DND-41 (cell line): ENCODE measurements at regions not wholly inside any gene's neighbourhood (a gene's known extent, or its start where the extent isn't known, plus 50 kb on each side); places are given as distances from the start of the nearest gene placed in this dataset.

ENCODE experiments used
- EZH2 ChIP-seq: IDR thresholded peaks from 3 replicates; pipeline ENCODE4 v1.6.1; 2012; ENCODE audit warnings: borderline replicate concordance, low read depth, mild to moderate bottlenecking, moderate library complexity, low read length, inconsistent platforms; ENCODE audit not compliant: severe bottlenecking
- TF ChIP-seq, protein P1 (sequence below): IDR thresholded peaks from 2 replicates; pipeline ENCODE4 v1.5.1; 2012; ENCODE audit warnings: borderline replicate concordance, low read length, moderate library complexity, mild to moderate bottlenecking; ENCODE audit not compliant: poor library complexity, severe bottlenecking; ENCODE audit errors: extremely low read depth

DNA sequence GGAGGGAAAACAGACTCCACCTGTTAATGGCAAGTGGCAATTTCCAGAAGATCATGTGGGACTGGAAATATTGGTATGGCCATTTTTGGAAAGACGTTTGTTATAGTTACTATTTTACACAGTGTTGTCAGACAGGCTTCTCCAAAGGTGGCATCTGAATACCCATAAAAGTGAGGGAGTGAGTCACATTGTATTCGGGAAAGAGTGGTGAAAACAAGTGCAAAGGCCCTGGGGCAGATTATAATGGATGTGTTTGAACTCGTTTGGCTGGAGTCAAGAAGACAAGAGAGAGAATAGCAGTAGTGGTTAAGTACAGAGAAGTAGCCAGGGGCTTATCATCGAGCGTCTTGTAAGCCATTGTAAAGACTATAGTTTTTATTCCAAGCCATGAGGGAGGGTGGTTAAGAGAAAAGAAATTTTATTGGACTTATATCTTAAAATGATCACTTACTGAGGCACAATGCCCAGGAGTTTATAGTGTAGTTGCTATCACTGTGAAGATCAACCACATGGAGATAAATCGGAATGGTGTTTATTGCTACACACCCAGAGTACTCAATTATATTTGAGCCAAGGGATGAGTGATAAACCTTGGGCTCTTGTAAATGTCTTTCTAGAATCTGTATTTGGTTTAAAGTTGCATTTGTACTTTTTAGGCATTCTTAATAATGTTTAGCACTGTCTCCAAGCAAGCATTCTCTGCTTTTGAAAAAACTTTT, 212.8 kb upstream of the KBTBD8 start:
- TF ChIP-seq, protein P1, sequence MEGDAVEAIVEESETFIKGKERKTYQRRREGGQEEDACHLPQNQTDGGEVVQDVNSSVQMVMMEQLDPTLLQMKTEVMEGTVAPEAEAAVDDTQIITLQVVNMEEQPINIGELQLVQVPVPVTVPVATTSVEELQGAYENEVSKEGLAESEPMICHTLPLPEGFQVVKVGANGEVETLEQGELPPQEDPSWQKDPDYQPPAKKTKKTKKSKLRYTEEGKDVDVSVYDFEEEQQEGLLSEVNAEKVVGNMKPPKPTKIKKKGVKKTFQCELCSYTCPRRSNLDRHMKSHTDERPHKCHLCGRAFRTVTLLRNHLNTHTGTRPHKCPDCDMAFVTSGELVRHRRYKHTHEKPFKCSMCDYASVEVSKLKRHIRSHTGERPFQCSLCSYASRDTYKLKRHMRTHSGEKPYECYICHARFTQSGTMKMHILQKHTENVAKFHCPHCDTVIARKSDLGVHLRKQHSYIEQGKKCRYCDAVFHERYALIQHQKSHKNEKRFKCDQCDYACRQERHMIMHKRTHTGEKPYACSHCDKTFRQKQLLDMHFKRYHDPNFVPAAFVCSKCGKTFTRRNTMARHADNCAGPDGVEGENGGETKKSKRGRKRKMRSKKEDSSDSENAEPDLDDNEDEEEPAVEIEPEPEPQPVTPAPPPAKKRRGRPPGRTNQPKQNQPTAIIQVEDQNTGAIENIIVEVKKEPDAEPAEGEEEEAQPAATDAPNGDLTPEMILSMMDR, result no peak
- no peak for TF ChIP-seq EZH2
